GM12878 (cell line): ENCODE measurements at regions not wholly inside any gene's neighbourhood (a gene's known extent, or its start where the extent isn't known, plus 50 kb on each side); places are given as distances from the start of the nearest gene placed in this dataset.

Source experiments
- ATAC-seq: fragments of 200-7000 bp; cut with Tn5 transposase; 3 replicates; pipeline ENCODE4 v1.9.1; 2020; ENCODE audit warnings: mild to moderate bottlenecking, moderate library complexity
- BruUV-seq: library from RNA; stranded (reverse); fragments of 400-500 nt; replicated peaks from 2 replicates; lab custom pipeline; 2021; lab: Mats Ljungman, UMichigan
- CTCF ChIA-PET: fragments of 300-600 bp; sonication (Branson Sonifier 250); formaldehyde crosslinking; extraction: SDS; loops from one replicate; lab custom pipeline; 2021; ENCODE audit warnings: inconsistent platforms; lab: Yijun Ruan, JAX
- POLR2A ChIA-PET: fragments of 350-600 bp; formaldehyde crosslinking; extraction: SDS; loops from one replicate; lab custom pipeline; 2021; ENCODE audit warnings: inconsistent platforms; lab: Charles Lee
- RAD21 ChIA-PET: fragments of 300-600 bp; sonication (Branson Sonifier 250); formaldehyde crosslinking; loops from one replicate; lab custom pipeline; 2023; ENCODE audit warnings: antibody characterized with exemption; ENCODE audit not compliant: unreplicated experiment; lab: Charles Lee
- SMC1A ChIA-PET: fragments of 300-600 bp; sonication (Branson Sonifier 250); formaldehyde crosslinking; loops from one replicate; lab custom pipeline; 2023; ENCODE audit not compliant: unreplicated experiment, uncharacterized antibody; lab: Charles Lee
- DNase-seq: peaks from one replicate; pipeline ENCODE4 v3.0.0-alpha.2; 2011; ENCODE audit warnings: low read depth, low spot score
- FAIRE-seq: peaks from 3 replicates; lab custom pipeline; 2011; peaks lifted over from hg19 to GRCh38; lab: Jason Lieb, UNC
- H2AFZ ChIP-seq: 2 replicates; pipeline ENCODE4 v1.6.0; 2011; ENCODE audit warnings: low read depth, low read length, control low read depth; ENCODE audit not compliant: control insufficient read depth
- H3K27ac ChIP-seq: 2 replicates; pipeline ENCODE4 v1.5.1; 2011; ENCODE audit warnings: control low read depth; ENCODE audit not compliant: control insufficient read depth, insufficient read depth
- H3K27me3 ChIP-seq, 2 experiments: replicated peaks in 1 of 2; 2 replicates each; pipeline versions ENCODE4 v1.6.0 to v1.6.1; 2011; ENCODE audit warnings: low read length in 1 of 2; ENCODE audit not compliant: control insufficient read depth in 2 of 2, insufficient read depth in 2 of 2
- H3K36me3 ChIP-seq, 2 experiments: 2 replicates each; pipeline ENCODE4 v1.5.1; 2011; ENCODE audit warnings: low read length in 1 of 2; ENCODE audit not compliant: control insufficient read depth in 2 of 2, insufficient read depth in 2 of 2
- H3K4me1 ChIP-seq: 2 replicates; pipeline ENCODE4 v1.6.1; 2011; ENCODE audit warnings: mild to moderate bottlenecking, low read length, moderate library complexity, mixed read lengths; ENCODE audit not compliant: control insufficient read depth, insufficient read depth
- H3K4me2 ChIP-seq: 2 replicates; pipeline ENCODE4 v1.6.0; 2011; ENCODE audit warnings: control low read depth; ENCODE audit not compliant: control insufficient read depth, insufficient read depth
- H3K4me3 ChIP-seq: fragments of 200-600 bp; sonication (generic); 2 replicates; pipeline ENCODE4 v1.5.1; 2016
- H3K79me2 ChIP-seq: 2 replicates; pipeline ENCODE4 v1.6.0; 2011; ENCODE audit warnings: low read length; ENCODE audit not compliant: control insufficient read depth, insufficient read depth
- H3K9ac ChIP-seq: 2 replicates; pipeline ENCODE4 v1.8.0; 2011; ENCODE audit warnings: low read length, control low read depth, mixed read lengths; ENCODE audit not compliant: control insufficient read depth, insufficient read depth
- H3K9me3 ChIP-seq: replicated peaks from 3 replicates; pipeline ENCODE4 v1.5.1; 2011; ENCODE audit warnings: mild to moderate bottlenecking, low read length; ENCODE audit not compliant: control insufficient read depth, insufficient read depth
- H4K20me1 ChIP-seq: 2 replicates; pipeline ENCODE4 v1.6.0; 2011; ENCODE audit not compliant: control insufficient read depth, insufficient read depth
- CBFB ChIP-seq: IDR thresholded peaks from 2 replicates; pipeline ENCODE4 v1.6.1; 2016; ENCODE audit warnings: antibody characterized with exemption, low read depth
- CEBPB ChIP-seq, 2 experiments: fragments of 150-350 bp in 1 of 2; IDR thresholded peaks; 2 replicates each; pipeline ENCODE4 v1.6.1; 2012 to 2014; ENCODE audit warnings: low read depth in 2 of 2, low read length in 2 of 2, borderline replicate concordance in 1 of 2, inconsistent platforms in 1 of 2
- CHD4 ChIP-seq: fragments of 200-600 bp; sonication (generic); IDR thresholded peaks from 2 replicates; pipeline ENCODE4 v1.6.1; 2016; ENCODE audit warnings: mild to moderate bottlenecking
- ETV6 ChIP-seq, 2 experiments: fragments of 450-650 bp in 1 of 2; IDR thresholded peaks in 1 of 2; conservative IDR thresholded peaks in 1 of 2; 2 replicates each; pipeline ENCODE4 v1.6.1; 2014; ENCODE audit warnings: antibody characterized with exemption in 1 of 2, borderline replicate concordance in 1 of 2, low read depth in 1 of 2, mild to moderate bottlenecking in 1 of 2, moderate library complexity in 1 of 2
- GATAD2B ChIP-seq: fragments of 450-650 bp; conservative IDR thresholded peaks from 2 replicates; pipeline ENCODE4 v1.6.1; 2017; ENCODE audit warnings: low read depth, mild to moderate bottlenecking, moderate library complexity
- JUND ChIP-seq: IDR thresholded peaks from 2 replicates; pipeline ENCODE4 v1.6.1; 2012; ENCODE audit warnings: low read depth, mild to moderate bottlenecking, low read length, improper control_type of control experiment, moderate library complexity
- KLF5 ChIP-seq: fragments of 450-650 bp; IDR thresholded peaks from 2 replicates; pipeline ENCODE4 v1.6.1; 2014; ENCODE audit warnings: mild to moderate bottlenecking; ENCODE audit not compliant: partially characterized antibody
- MEF2A ChIP-seq: IDR thresholded peaks from 2 replicates; pipeline ENCODE4 v1.6.1; 2011; ENCODE audit warnings: low read depth, mild to moderate bottlenecking, low read length, moderate library complexity; ENCODE audit not compliant: insufficient read depth
- MYC ChIP-seq: IDR thresholded peaks from 2 replicates; pipeline ENCODE4 v1.6.1; 2011; ENCODE audit warnings: mild to moderate bottlenecking, low read length, moderate library complexity, inconsistent platforms; ENCODE audit not compliant: insufficient read depth, insufficient replicate concordance, insufficient read length, severe bottlenecking
- NFYB ChIP-seq: IDR thresholded peaks from 2 replicates; pipeline ENCODE4 v1.6.1; 2011; ENCODE audit warnings: low read depth, mild to moderate bottlenecking, low read length, improper control_type of control experiment, moderate library complexity; ENCODE audit not compliant: insufficient read depth
- SREBF1 ChIP-seq: IDR thresholded peaks from 2 replicates; pipeline ENCODE4 v1.6.1; 2012; ENCODE audit warnings: mild to moderate bottlenecking, low read length
- WGBS: methylation state at CpG from one replicate; pipeline ENCODE4 v1.1.6; 2016; ENCODE audit warnings: low lambda C conversion rate; ENCODE audit not compliant: insufficient replicate concordance, insufficient coverage; ENCODE audit errors: missing lambda C conversion rate; 5-methylcytosine and 5-hydroxymethylcytosine counted together
- in situ Hi-C: fragments of 300-500 bp; cut with MboI; formaldehyde crosslinking; loops from 9 replicates; pipeline ENCODE4 v1.14.3; 2018; ENCODE audit warnings: mixed read lengths
- intact Hi-C: fragments of 100-400 bp; cut with micrococcal nuclease; formaldehyde crosslinking; loops from one replicate; pipeline ENCODE4 v1.14.2; 2022; ENCODE audit not compliant: unreplicated experiment
- TF ChIP-seq, protein P1 (sequence below): IDR thresholded peaks from 2 replicates; pipeline ENCODE4 v1.6.1; 2011; ENCODE audit warnings: low read depth, low read length, improper control_type of control experiment, borderline replicate concordance

DNA sequence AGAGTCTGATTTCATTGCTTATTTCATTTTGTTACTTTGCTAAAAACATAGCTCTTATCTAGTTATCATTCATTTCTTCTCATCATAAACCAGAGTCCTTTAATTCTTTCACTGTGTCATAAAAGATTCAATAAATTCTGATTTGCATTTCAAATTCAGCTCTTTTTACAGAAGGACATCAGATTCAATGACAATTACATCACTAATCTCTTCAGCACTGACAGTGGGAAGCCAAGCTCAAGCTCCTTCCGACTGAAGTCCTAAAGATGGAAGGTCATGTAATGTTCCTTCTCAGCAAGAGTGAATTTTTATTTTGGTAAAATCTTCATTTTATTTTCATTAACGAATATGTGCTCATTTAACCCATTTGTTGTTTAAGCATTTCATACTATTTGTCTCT is 530.7 kb upstream of the ADGRL2 start:
- no peaks in the 10 kb centered on the region for H3K36me3 ChIP-seq
- H3K4me3 ChIP-seq = no peak overlapping the region
- no peak overlapping the region for H3K9ac ChIP-seq
- ATAC-seq = no peak
- FAIRE-seq = no peak
- ChIA-PET POLR2A (no interaction called here), SMC1A (interaction anchor here (0.9 kb wide), 1 partner anchor 27 kb away, joined by 3 read pairs; no protein-coding TSS in a partner anchor)
- intact Hi-C loops = no loop called here
- no peaks in the 10 kb centered on the region for H3K4me1 ChIP-seq
- H3K27ac ChIP-seq = no peak overlapping the region
- no peaks in the 10 kb centered on the region; a peak in 1 of 4 replicates for H3K27me3 ChIP-seq
- no peaks in the 10 kb centered on the region for H3K79me2 ChIP-seq
- H3K9me3 ChIP-seq = no peaks in the 10 kb centered on the region
- no TSS peak for BruUV-seq
- no peak overlapping the region for H2AFZ ChIP-seq
- TF ChIP-seq CHD4 (no peak), JUND (no peak), NFYB (no peak), MEF2A (no peak), KLF5 (no peak), GATAD2B (no peak), CBFB (no peak), CEBPB (IDR thresholded peaks at IDR 0.05; ENCODE audit: borderline replicate concordance in 1 of 2, low read depth in 2 of 2, low read length in 2 of 2) (no peak), SREBF1 (no peak), MYC (no peak), ETV6 (conservative IDR thresholded peaks at IDR 0.05 in 1 of 2, IDR thresholded peaks at IDR 0.05 in 1 of 2; ENCODE audit: borderline replicate concordance in 1 of 2, low read depth in 1 of 2) (no peak)
- TF ChIP-seq, protein P1, sequence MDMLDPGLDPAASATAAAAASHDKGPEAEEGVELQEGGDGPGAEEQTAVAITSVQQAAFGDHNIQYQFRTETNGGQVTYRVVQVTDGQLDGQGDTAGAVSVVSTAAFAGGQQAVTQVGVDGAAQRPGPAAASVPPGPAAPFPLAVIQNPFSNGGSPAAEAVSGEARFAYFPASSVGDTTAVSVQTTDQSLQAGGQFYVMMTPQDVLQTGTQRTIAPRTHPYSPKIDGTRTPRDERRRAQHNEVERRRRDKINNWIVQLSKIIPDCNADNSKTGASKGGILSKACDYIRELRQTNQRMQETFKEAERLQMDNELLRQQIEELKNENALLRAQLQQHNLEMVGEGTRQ = no peak
- TF ChIP-seq, all 136 proteins: peak for 0
- 23% methylated on average over 2 of the region's 2 CpGs for WGBS
- no peaks in the 10 kb centered on the region for H4K20me1 ChIP-seq
- CTCF ChIA-PET = no interaction called here
- RAD21 ChIA-PET = no interaction called here
- H3K4me2 ChIP-seq = no peak overlapping the region
- DNase-seq = no peak
- in situ Hi-C loops = no loop called here
